Effector memory CD8-positive, alpha-beta T cell (primary cell): ENCODE measurements at regions not wholly inside any gene's neighbourhood (a gene's known extent, or its start where the extent isn't known, plus 50 kb on each side); places are given as distances from the start of the nearest gene placed in this dataset.

ENCODE experiments used
- ATAC-seq: fragments of 150-1000 bp; cut with Tn5 transposase; replicated peaks from 2 replicates; pipeline ENCODE4 v1.10.0; 2021; ENCODE audit warnings: mild to moderate bottlenecking, moderate library complexity
- DNase-seq, 3 experiments: peaks; one replicate each; pipeline ENCODE4 v3.0.0; 2021
- H3K27ac Mint-ChIP-seq, 2 donors: one replicate each; pipeline ENCODE4 v1.8.0; 2022; ENCODE audit warnings: mild to moderate bottlenecking in 2 of 2, mixed read lengths in 2 of 2, moderate library complexity in 2 of 2
- H3K27me3 Mint-ChIP-seq, 2 donors: one replicate each; pipeline ENCODE4 v1.8.0; 2022; ENCODE audit warnings: mixed read lengths in 2 of 2
- H3K36me3 Mint-ChIP-seq: one replicate; pipeline ENCODE4 v1.8.0; 2022; ENCODE audit warnings: mild to moderate bottlenecking, moderate library complexity, mixed read lengths; ENCODE audit not compliant: insufficient read depth
- H3K4me1 Mint-ChIP-seq, 2 donors: one replicate each; pipeline ENCODE4 v1.8.0; 2022; ENCODE audit warnings: low read depth in 2 of 2, mixed read lengths in 2 of 2
- H3K4me3 Mint-ChIP-seq, 2 donors: one replicate each; pipeline ENCODE4 v1.8.0; 2022; ENCODE audit warnings: mild to moderate bottlenecking in 2 of 2, mixed read lengths in 2 of 2, moderate library complexity in 2 of 2
- H3K9me3 Mint-ChIP-seq, 2 donors: one replicate each; pipeline ENCODE4 v1.8.0; 2022; ENCODE audit warnings: mixed read lengths in 2 of 2

DNA sequence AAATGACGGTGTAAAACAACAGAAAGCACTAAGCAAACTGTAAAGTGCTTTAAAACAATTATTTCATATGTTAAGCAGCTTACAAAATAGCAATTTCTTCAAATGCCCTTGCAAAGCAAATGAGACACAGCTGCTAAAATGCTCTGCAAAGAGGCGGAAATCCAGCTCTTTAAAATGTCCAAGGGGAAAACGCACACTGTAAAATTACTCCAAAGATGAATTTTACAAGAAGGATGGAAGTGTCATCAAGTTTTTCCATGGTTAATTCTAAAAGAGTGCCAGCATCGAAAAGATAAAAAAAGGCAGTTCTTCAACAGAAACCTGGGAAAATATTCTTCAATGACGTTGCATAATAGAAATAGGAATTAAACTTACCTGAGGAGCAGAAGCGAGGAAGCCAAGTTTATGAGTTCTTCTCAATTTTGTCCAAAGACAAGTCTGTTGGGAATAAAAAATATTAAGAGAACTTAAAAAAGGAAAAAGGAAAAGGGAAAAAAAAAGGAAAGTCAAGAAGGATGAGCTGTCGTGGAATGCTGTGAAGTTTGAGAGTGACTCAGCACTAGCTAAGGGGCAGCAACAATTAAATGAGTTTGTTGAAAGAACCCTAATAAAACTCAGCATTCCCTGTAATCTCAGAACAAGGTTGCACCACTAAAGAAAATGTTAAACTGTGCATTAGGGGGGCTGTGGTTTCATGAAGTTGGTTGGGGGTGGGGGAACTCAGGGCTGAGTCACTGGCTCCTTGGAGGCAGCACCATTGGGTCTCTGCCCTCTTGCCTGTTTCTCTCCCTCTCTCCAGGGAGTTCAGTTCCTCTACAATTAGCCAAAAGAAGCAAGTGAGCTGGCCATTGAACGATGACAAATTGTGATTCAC is 64.2 kb upstream of the BLID start:
- no peak for ATAC-seq
- Mint-ChIP-seq H3K27ac (no peak overlapping the region), H3K4me3 (no peak overlapping the region), H3K4me1 (no peaks in the 10 kb centered on the region), H3K27me3 (no peaks in the 10 kb centered on the region), H3K36me3 (no peaks in the 10 kb centered on the region), H3K9me3 (no peaks in the 10 kb centered on the region)
- DNase-seq = no peak

DNA sequence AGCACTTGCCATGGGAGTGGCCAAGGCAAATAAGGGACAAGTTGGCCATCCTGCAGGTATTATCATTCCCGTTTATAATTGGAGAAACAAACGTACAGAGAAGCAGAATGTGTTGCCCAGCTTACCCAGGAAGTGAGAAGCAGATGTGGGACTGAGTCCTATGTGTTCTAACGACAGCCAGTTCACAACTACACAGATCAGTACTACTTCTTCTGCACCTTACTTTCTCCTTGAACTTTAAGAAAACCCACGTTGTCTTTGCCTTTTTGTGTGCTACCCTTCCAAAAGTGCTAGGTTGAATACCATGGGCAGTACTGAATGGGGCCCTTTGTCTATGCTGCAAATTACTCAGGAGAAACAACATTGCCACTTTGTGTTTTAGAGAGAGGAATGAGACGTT is 62.8 kb upstream of the BLID start:
- ATAC-seq (no peak), DNase-seq (no peak)
- no peaks in the 10 kb centered on the region for H3K36me3 Mint-ChIP-seq
- H3K4me1 Mint-ChIP-seq = no peaks in the 10 kb centered on the region
- H3K9me3 Mint-ChIP-seq = no peaks in the 10 kb centered on the region
- H3K27me3 Mint-ChIP-seq = no peaks in the 10 kb centered on the region
- H3K27ac Mint-ChIP-seq = no peak overlapping the region
- H3K4me3 Mint-ChIP-seq = no peak overlapping the region

DNA sequence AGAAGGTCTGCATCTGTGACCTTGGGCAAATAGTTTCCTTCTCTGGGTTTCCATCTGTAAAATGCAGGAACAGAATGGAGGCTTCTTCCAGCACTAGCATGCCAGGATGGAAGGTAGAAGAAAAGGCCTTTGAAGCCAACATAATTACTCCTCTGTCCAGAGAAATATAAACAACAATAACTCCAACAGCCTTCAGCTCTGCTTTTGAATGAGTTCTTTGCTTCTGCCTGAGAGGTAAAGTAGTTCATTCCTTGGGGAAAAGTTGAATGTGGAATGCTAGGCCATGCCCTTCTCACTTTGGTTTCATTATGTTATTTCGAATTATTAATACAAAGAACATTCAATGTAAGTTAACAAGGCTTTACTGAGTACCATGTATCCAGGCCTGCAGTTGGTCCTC is 61.2 kb upstream of the BLID start:
- H3K9me3 Mint-ChIP-seq = peaks cover 0 to 2% of the 10 kb centered on the region in 2 donors
- H3K4me3 Mint-ChIP-seq = no peak overlapping the region
- no peak overlapping the region for H3K27ac Mint-ChIP-seq
- H3K36me3 Mint-ChIP-seq = no peaks in the 10 kb centered on the region
- ATAC-seq = no peak
- peaks cover 0 to 6% of the 10 kb centered on the region in 2 donors for H3K27me3 Mint-ChIP-seq
- no peaks in the 10 kb centered on the region for H3K4me1 Mint-ChIP-seq
- no peak for DNase-seq

GRCh38 chr11:122176651-122177050 is 60.6 kb upstream of the BLID start:
- Mint-ChIP-seq H3K36me3 (no peaks in the 10 kb centered on the region), H3K27ac (no peak overlapping the region), H3K27me3 (peaks cover 0 to 7% of the 10 kb centered on the region in 2 donors), H3K4me3 (no peak overlapping the region), H3K9me3 (peaks cover 0 to 2% of the 10 kb centered on the region in 2 donors), H3K4me1 (no peaks in the 10 kb centered on the region)
- no peak for DNase-seq
- no peak for ATAC-seq

DNA sequence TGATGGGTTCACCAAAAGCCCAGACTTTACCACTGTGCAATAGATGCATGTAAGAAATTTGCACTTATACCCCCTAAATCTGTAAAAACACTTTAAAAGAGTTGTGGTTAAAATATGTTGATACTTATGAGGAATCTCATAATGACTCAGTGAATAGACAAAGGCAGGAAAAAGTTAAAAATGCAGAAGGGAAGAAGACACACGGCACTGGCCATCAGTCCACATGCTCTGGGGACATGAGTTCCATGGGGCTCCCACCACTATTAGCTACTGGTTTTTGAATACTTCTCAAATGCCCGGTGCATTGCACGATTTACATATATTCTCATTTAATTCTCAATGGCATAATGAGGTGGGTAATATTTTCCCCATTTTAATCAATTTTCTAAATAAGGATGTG is 59.3 kb upstream of the BLID start:
- no peak overlapping the region for H3K27ac Mint-ChIP-seq
- H3K36me3 Mint-ChIP-seq = no peaks in the 10 kb centered on the region
- no peaks in the 10 kb centered on the region for H3K4me1 Mint-ChIP-seq
- DNase-seq = no peak
- H3K27me3 Mint-ChIP-seq = peaks cover 0 to 7% of the 10 kb centered on the region in 2 donors
- H3K4me3 Mint-ChIP-seq = no peak overlapping the region
- no peak for ATAC-seq
- H3K9me3 Mint-ChIP-seq = peaks cover 0 to 4% of the 10 kb centered on the region in 2 donors

DNA sequence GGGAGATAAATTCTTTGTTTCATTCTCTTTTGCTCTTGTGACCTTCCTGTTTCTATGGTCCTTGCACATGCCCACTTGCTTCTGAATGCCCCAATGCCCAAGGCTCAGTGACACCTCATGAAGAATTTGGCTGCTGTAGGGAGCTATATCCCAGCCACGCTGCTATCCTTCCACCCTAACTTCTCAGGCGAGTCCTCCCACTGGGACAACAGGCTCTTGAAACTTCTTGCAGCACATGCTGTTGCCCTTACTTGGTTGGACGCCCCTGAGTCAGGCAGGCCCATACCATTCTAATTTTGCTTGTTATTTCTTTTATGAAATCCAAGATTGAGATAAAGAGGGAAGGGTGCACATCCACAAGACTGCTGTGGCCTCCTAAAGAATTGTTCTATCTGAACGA is 57.6 kb upstream of the BLID start:
- ATAC-seq (no peak), DNase-seq (no peak)
- peaks cover 0 to 7% of the 10 kb centered on the region in 2 donors for H3K27me3 Mint-ChIP-seq
- no peaks in the 10 kb centered on the region for H3K4me1 Mint-ChIP-seq
- H3K36me3 Mint-ChIP-seq = no peaks in the 10 kb centered on the region
- H3K27ac Mint-ChIP-seq = no peak overlapping the region
- no peak overlapping the region for H3K4me3 Mint-ChIP-seq
- H3K9me3 Mint-ChIP-seq = peaks cover 0 to 4% of the 10 kb centered on the region in 2 donors

DNA sequence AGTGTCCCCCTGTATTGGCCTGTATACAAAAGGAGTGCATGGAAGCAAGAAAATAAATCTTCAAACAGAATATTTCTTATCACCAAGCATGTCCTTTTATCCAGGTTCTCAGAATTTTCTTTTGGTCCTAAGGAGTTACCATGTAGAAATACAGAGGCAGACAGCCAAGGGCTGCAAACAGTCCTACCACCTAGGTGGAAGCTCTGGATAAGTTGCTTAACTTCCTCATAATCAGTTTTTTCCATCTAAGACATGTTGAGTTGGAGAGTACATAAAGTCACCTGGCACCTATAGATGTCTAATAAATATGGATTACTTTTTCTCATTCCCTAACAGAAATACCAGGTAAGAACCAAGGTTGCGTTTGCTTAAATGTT is 57.0 kb upstream of the BLID start:
- DNase-seq = no peak
- Mint-ChIP-seq H3K27me3 (peaks cover 0 to 7% of the 10 kb centered on the region in 2 donors), H3K9me3 (peaks cover 0 to 4% of the 10 kb centered on the region in 2 donors), H3K4me1 (no peaks in the 10 kb centered on the region), H3K4me3 (no peak overlapping the region), H3K36me3 (no peaks in the 10 kb centered on the region), H3K27ac (no peak overlapping the region)
- no peak for ATAC-seq

- no peaks in the 10 kb centered on the region for H3K4me1 Mint-ChIP-seq
- DNase-seq (no peak), ATAC-seq (no peak)
- peaks cover 0 to 7% of the 10 kb centered on the region in 2 donors for H3K27me3 Mint-ChIP-seq
- peaks cover 0 to 4% of the 10 kb centered on the region in 2 donors for H3K9me3 Mint-ChIP-seq
- no peak overlapping the region for H3K27ac Mint-ChIP-seq
- no peak overlapping the region for H3K4me3 Mint-ChIP-seq
- no peaks in the 10 kb centered on the region for H3K36me3 Mint-ChIP-seq
Observed at GRCh38 chr11:122172352-122173073, 56.5 kb upstream of the BLID start.

DNA sequence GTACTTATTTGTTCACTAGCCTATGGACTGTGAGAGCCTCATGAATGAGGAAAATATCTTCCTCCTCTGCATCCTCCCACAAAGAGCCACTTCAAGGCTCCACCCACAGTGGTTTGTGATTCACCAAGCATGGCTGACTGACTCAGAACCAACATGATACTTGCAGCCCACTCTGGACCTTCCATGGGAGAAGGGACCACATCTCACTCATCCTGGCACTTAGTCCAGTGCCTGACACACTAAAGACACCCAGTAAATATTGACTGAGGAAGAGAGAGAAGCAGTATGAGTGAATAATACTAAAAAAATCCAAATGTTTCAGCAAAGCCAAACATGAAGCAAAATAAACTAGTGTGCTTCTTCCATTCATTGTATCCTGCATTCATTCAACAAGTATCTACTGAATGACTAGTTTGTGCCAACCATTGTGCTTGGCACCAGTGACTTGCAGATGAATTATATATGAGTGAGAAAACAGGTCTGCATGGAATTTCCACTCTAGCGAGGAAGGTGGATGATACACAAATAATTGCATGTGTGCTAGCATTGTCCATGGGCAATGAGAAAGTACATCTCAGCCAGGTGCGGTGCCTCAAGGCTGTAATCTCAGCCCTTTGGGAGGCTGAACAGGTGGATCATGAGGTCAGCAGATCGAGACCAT is 54.9 kb upstream of the BLID start:
- Mint-ChIP-seq H3K27me3 (peaks cover 0 to 7% of the 10 kb centered on the region in 2 donors), H3K27ac (no peak overlapping the region), H3K36me3 (no peaks in the 10 kb centered on the region), H3K4me3 (no peak overlapping the region), H3K4me1 (no peaks in the 10 kb centered on the region), H3K9me3 (peaks cover 0 to 4% of the 10 kb centered on the region in 2 donors)
- no peak for ATAC-seq
- DNase-seq = no peak

DNA sequence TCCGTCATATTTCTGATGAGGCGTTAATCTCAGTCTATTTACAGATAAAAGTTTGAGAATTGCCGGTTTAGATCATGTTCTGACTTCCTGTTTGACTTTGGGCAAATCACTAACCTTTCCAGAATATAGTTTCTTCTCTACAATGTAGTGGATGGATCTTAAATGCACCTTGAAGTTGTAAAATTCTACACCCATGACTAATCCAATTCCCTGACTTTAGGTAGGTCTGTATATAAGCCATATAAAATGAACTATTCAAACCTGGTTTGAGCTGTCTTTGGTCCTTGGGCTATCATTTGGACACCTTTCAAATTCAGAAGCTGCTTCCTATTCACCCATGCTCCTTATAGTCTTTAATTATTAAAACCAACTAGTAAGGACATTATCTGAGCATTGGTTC is 52.2 kb upstream of the BLID start:
- H3K27me3 Mint-ChIP-seq = peaks cover 8 to 19% of the 10 kb centered on the region in 2 donors
- H3K27ac Mint-ChIP-seq = no peak overlapping the region
- H3K4me1 Mint-ChIP-seq = no peaks in the 10 kb centered on the region
- no peaks in the 10 kb centered on the region for H3K36me3 Mint-ChIP-seq
- H3K9me3 Mint-ChIP-seq = peaks cover 0 to 4% of the 10 kb centered on the region in 2 donors
- ATAC-seq (no peak), DNase-seq (no peak)
- H3K4me3 Mint-ChIP-seq = no peak overlapping the region

GRCh38 chr11:122167100-122167499 is 51.1 kb upstream of the BLID start:
- H3K27me3 Mint-ChIP-seq = peaks cover 8 to 12% of the 10 kb centered on the region in 2 donors
- H3K36me3 Mint-ChIP-seq = no peaks in the 10 kb centered on the region
- no peaks in the 10 kb centered on the region for H3K4me1 Mint-ChIP-seq
- peaks cover 0 to 2% of the 10 kb centered on the region in 2 donors for H3K9me3 Mint-ChIP-seq
- no peak overlapping the region for H3K27ac Mint-ChIP-seq
- DNase-seq (no peak), ATAC-seq (no peak)
- no peak overlapping the region for H3K4me3 Mint-ChIP-seq

- no peaks in the 10 kb centered on the region for H3K4me1 Mint-ChIP-seq
- H3K27me3 Mint-ChIP-seq = peaks cover 9 to 12% of the 10 kb centered on the region in 2 donors
- H3K27ac Mint-ChIP-seq = no peak overlapping the region
- H3K4me3 Mint-ChIP-seq = no peak overlapping the region
- no peaks in the 10 kb centered on the region for H3K36me3 Mint-ChIP-seq
- ATAC-seq = no peak
- no peak for DNase-seq
- H3K9me3 Mint-ChIP-seq = peaks cover 0 to 1% of the 10 kb centered on the region in 2 donors
Observed at GRCh38 chr11:122165607-122166371, 49.8 kb upstream of the BLID start.
